ENCODE measurements at regions not wholly inside any gene's neighbourhood (a gene's known extent, or its start where the extent isn't known, plus 50 kb on each side); places are given as distances from the start of the nearest gene placed in this dataset.

GRCh38 chr12:65638324-65638723 lies 186.0 kb upstream of the HMGA2 start:
- H3K9me3 ChIP-seq (ENCODE audit: severe bottlenecking), result peaks cover 4% of the 10 kb centered on the region
- no peak overlapping the region for H3K4me3 ChIP-seq (ENCODE audit: severe bottlenecking)
- TF ChIP-seq CTCF (IDR thresholded peaks at IDR 0.05; ENCODE audit: poor library complexity, severe bottlenecking), result no peak
- no peaks in the 10 kb centered on the region for H3K27me3 ChIP-seq (ENCODE audit: insufficient read depth, poor library complexity, severe bottlenecking)
- peak overlapping the region; percentile 100 for H3K27ac ChIP-seq (ENCODE audit: poor library complexity, severe bottlenecking)
- H3K36me3 ChIP-seq (ENCODE audit: low read depth), result no peaks in the 10 kb centered on the region
- DNase-seq (ENCODE audit: low spot score) (no peak), ATAC-seq (ENCODE audit: low read depth) (no peak)
- H3K4me1 ChIP-seq (ENCODE audit: insufficient read depth, poor library complexity, severe bottlenecking), result peaks cover 24% of the 10 kb centered on the region

- Histone ChIP-seq H3K4me3 (ENCODE audit: severe bottlenecking) (no peak overlapping the region), H3K27me3 (ENCODE audit: insufficient read depth, poor library complexity, severe bottlenecking) (no peaks in the 10 kb centered on the region), H3K9me3 (ENCODE audit: severe bottlenecking) (peaks cover 4% of the 10 kb centered on the region), H3K4me1 (ENCODE audit: insufficient read depth, poor library complexity, severe bottlenecking) (peaks cover 12% of the 10 kb centered on the region), H3K36me3 (ENCODE audit: low read depth) (no peaks in the 10 kb centered on the region), H3K27ac (ENCODE audit: poor library complexity, severe bottlenecking) (peak overlapping the region; percentile 100)
- DNase-seq (ENCODE audit: low spot score) (no peak), ATAC-seq (ENCODE audit: low read depth) (no peak)
- no peak for TF ChIP-seq CTCF (IDR thresholded peaks at IDR 0.05; ENCODE audit: poor library complexity, severe bottlenecking)
Observed at GRCh38 chr12:65640489-65640901, 183.8 kb upstream of the HMGA2 start.

- peak overlapping the region; percentile 100 for H3K27ac ChIP-seq (ENCODE audit: poor library complexity, severe bottlenecking)
- H3K4me1 ChIP-seq (ENCODE audit: insufficient read depth, poor library complexity, severe bottlenecking), result peaks cover 10% of the 10 kb centered on the region
- no peak overlapping the region for H3K4me3 ChIP-seq (ENCODE audit: severe bottlenecking)
- ATAC-seq (ENCODE audit: low read depth) (no peak), DNase-seq (ENCODE audit: low spot score) (no peak)
- H3K36me3 ChIP-seq (ENCODE audit: low read depth), result no peaks in the 10 kb centered on the region
- H3K27me3 ChIP-seq (ENCODE audit: insufficient read depth, poor library complexity, severe bottlenecking), result no peaks in the 10 kb centered on the region
- H3K9me3 ChIP-seq (ENCODE audit: severe bottlenecking), result peaks cover 4% of the 10 kb centered on the region
- TF ChIP-seq CTCF (IDR thresholded peaks at IDR 0.05; ENCODE audit: poor library complexity, severe bottlenecking), result no peak
Observed at GRCh38 chr12:65642061-65642661, 182.1 kb upstream of the HMGA2 start.

GRCh38 chr12:65643171-65643570 lies 181.1 kb upstream of the HMGA2 start:
- H3K36me3 ChIP-seq (ENCODE audit: low read depth), result no peaks in the 10 kb centered on the region
- H3K4me1 ChIP-seq (ENCODE audit: insufficient read depth, poor library complexity, severe bottlenecking), result peaks cover 15% of the 10 kb centered on the region
- H3K27me3 ChIP-seq (ENCODE audit: insufficient read depth, poor library complexity, severe bottlenecking), result no peaks in the 10 kb centered on the region
- peak overlapping the region; percentile 100 for H3K27ac ChIP-seq (ENCODE audit: poor library complexity, severe bottlenecking)
- H3K4me3 ChIP-seq (ENCODE audit: severe bottlenecking), result no peak overlapping the region
- H3K9me3 ChIP-seq (ENCODE audit: severe bottlenecking), result peaks cover under 1% of the 10 kb centered on the region
- peak; percentile 52; the same call in 2 of the 3 replicates for ATAC-seq (ENCODE audit: low read depth)
- TF ChIP-seq CTCF (IDR thresholded peaks at IDR 0.05; ENCODE audit: poor library complexity, severe bottlenecking), result no peak
- no peak for DNase-seq (ENCODE audit: low spot score)

GRCh38 chr12:65643595-65644386 lies 180.5 kb upstream of the HMGA2 start:
- no peak for TF ChIP-seq CTCF (IDR thresholded peaks at IDR 0.05; ENCODE audit: poor library complexity, severe bottlenecking)
- H3K4me1 ChIP-seq (ENCODE audit: insufficient read depth, poor library complexity, severe bottlenecking), result peaks cover 21% of the 10 kb centered on the region
- no peaks in the 10 kb centered on the region for H3K9me3 ChIP-seq (ENCODE audit: severe bottlenecking)
- no peak for DNase-seq (ENCODE audit: low spot score)
- no peak overlapping the region for H3K4me3 ChIP-seq (ENCODE audit: severe bottlenecking)
- peak overlapping the region; percentile 100 for H3K27ac ChIP-seq (ENCODE audit: poor library complexity, severe bottlenecking)
- no peaks in the 10 kb centered on the region for H3K27me3 ChIP-seq (ENCODE audit: insufficient read depth, poor library complexity, severe bottlenecking)
- ATAC-seq (ENCODE audit: low read depth), result peak; percentile 47; the same call in 1 of the 3 replicates
- no peaks in the 10 kb centered on the region for H3K36me3 ChIP-seq (ENCODE audit: low read depth)

Measured in RWPE2 (cell line).